HG02970 (cell line): ENCODE measurements at regions not wholly inside any gene's neighbourhood (a gene's known extent, or its start where the extent isn't known, plus 50 kb on each side); places are given as distances from the start of the nearest gene placed in this dataset.
"Not testable (repeated sequence)": the region's sequence is repeated elsewhere in the genome, so short reads cannot be mapped to it uniquely, and the experiment has no call there.

ENCODE experiments used
- ATAC-seq: cut with Tn5 transposase; IDR thresholded peaks from one replicate; pipeline ENCODE4 v1.9.1; 2021; ENCODE audit warnings: mild to moderate bottlenecking, moderate library complexity, moderate number of reproducible peaks; ENCODE audit not compliant: unreplicated experiment, low FRiP score

- no peak for ATAC-seq
Observed at GRCh38 chr4:125573368-125573767, 258.6 kb downstream of the FAT4 start.

GRCh38 chr4:125573786-125574185, 259.0 kb downstream of the FAT4 start:
- no peak for ATAC-seq

- no peak for ATAC-seq
Observed at GRCh38 chr4:125582302-125582701, 267.5 kb downstream of the FAT4 start.

- ATAC-seq: no peak
Observed at GRCh38 chr4:125590158-125590557, 275.4 kb downstream of the FAT4 start.

GRCh38 chr4:125591290-125591689, 276.5 kb downstream of the FAT4 start:
- ATAC-seq: no peak

- ATAC-seq: no peak
Observed at GRCh38 chr4:125594056-125594602, 279.4 kb downstream of the FAT4 start.

GRCh38 chr4:125605926-125606325, 291.2 kb downstream of the FAT4 start:
- not testable (repeated sequence) for ATAC-seq

GRCh38 chr4:125620066-125620860, 305.5 kb downstream of the FAT4 start:
- no peak for ATAC-seq

- ATAC-seq: no peak
Observed at GRCh38 chr4:125624951-125625350, 310.2 kb downstream of the FAT4 start.

- ATAC-seq: no peak
Observed at GRCh38 chr4:125626946-125627345, 312.2 kb downstream of the FAT4 start.

- ATAC-seq: no peak
Observed at GRCh38 chr4:125639182-125639621, 324.4 kb downstream of the FAT4 start.

- ATAC-seq: no peak
Observed at GRCh38 chr4:125641611-125642010, 326.9 kb downstream of the FAT4 start.

- ATAC-seq: no peak
Observed at GRCh38 chr4:125642645-125643044, 327.9 kb downstream of the FAT4 start.

GRCh38 chr4:125649452-125649851, 334.7 kb downstream of the FAT4 start:
- no peak for ATAC-seq

GRCh38 chr4:125650557-125650956, 335.8 kb downstream of the FAT4 start:
- no peak for ATAC-seq

- ATAC-seq: not testable (repeated sequence)
Observed at GRCh38 chr4:125651707-125652357, 337.1 kb downstream of the FAT4 start.

- ATAC-seq: no peak
Observed at GRCh38 chr4:125658773-125659172, 344.0 kb downstream of the FAT4 start.

- ATAC-seq: no peak
Observed at GRCh38 chr4:125663896-125664767, 349.4 kb downstream of the FAT4 start.

GRCh38 chr4:125666635-125667034, 351.9 kb downstream of the FAT4 start:
- ATAC-seq: no peak

- no peak for ATAC-seq
Observed at GRCh38 chr4:125676156-125676555, 361.4 kb downstream of the FAT4 start.

GRCh38 chr4:125676583-125676982, 361.8 kb downstream of the FAT4 start:
- no peak for ATAC-seq
